HG02759 (cell line): ENCODE measurements at regions not wholly inside any gene's neighbourhood (a gene's known extent, or its start where the extent isn't known, plus 50 kb on each side); places are given as distances from the start of the nearest gene placed in this dataset.

Source experiments
- ATAC-seq: cut with Tn5 transposase; IDR thresholded peaks from one replicate; pipeline ENCODE4 v1.9.1; 2021; ENCODE audit warnings: mild to moderate bottlenecking, moderate library complexity; ENCODE audit not compliant: unreplicated experiment

- ATAC-seq = no peak
Measured at GRCh38 chr10:117948493-117948892, 98.2 kb downstream of the RAB11FIP2 start.

- no peak for ATAC-seq
Measured at GRCh38 chr10:117950408-117950807, 96.3 kb downstream of the RAB11FIP2 start.
